MM.1S (cell line): ENCODE measurements at regions not wholly inside any gene's neighbourhood (a gene's known extent, or its start where the extent isn't known, plus 50 kb on each side); places are given as distances from the start of the nearest gene placed in this dataset.

Source experiments
- DNase-seq: peaks from one replicate; pipeline ENCODE4 v3.0.0-alpha.2; 2015
- H2AFZ ChIP-seq: fragments of 300-600 bp; sonication (generic); 2 replicates; pipeline ENCODE4 v1.6.0; 2016; ENCODE audit warnings: antibody characterized with exemption, low read length
- H3F3A ChIP-seq: fragments of 300-600 bp; sonication (generic); 2 replicates; pipeline ENCODE4 v1.6.1; 2016; ENCODE audit warnings: mild to moderate bottlenecking, antibody characterized with exemption, low read length, moderate library complexity, mixed read lengths; ENCODE audit not compliant: insufficient read depth
- H3K27ac ChIP-seq: fragments of 300-600 bp; sonication (generic); 2 replicates; pipeline ENCODE4 v1.5.1; 2016; ENCODE audit warnings: mild to moderate bottlenecking, low read length
- H3K27me3 ChIP-seq: fragments of 300-600 bp; sonication (generic); replicated peaks from 2 replicates; pipeline ENCODE4 v1.6.0; 2016; ENCODE audit warnings: low read length; ENCODE audit not compliant: insufficient read depth
- H3K36me3 ChIP-seq: fragments of 300-600 bp; sonication (generic); replicated peaks from 2 replicates; pipeline ENCODE4 v1.6.1; 2016; ENCODE audit warnings: mild to moderate bottlenecking, low read length, mixed read lengths; ENCODE audit not compliant: insufficient read depth
- H3K4me1 ChIP-seq: fragments of 300-600 bp; sonication (generic); 2 replicates; pipeline ENCODE4 v1.6.1; 2016; ENCODE audit warnings: low read length, mixed read lengths
- H3K4me2 ChIP-seq: fragments of 300-600 bp; sonication (generic); 2 replicates; pipeline ENCODE4 v1.6.0; 2016; ENCODE audit warnings: low read depth, low read length
- H3K4me3 ChIP-seq: fragments of 300-600 bp; sonication (generic); 2 replicates; pipeline ENCODE4 v1.5.1; 2016; ENCODE audit warnings: low read length, mixed read lengths
- H3K79me2 ChIP-seq: fragments of 300-600 bp; sonication (generic); 2 replicates; pipeline ENCODE4 v1.6.1; 2016; ENCODE audit warnings: mixed run types, low read length, mixed read lengths
- H3K9ac ChIP-seq: fragments of 300-600 bp; sonication (generic); 2 replicates; pipeline ENCODE4 v1.6.1; 2016; ENCODE audit warnings: low read length, mixed read lengths
- H3K9me2 ChIP-seq: fragments of 300-600 bp; sonication (generic); replicated peaks from 2 replicates; pipeline ENCODE4 v1.6.1; 2016; ENCODE audit warnings: mild to moderate bottlenecking, low read length, mixed read lengths; ENCODE audit not compliant: insufficient read depth
- H3K9me3 ChIP-seq: fragments of 300-600 bp; sonication (generic); replicated peaks from 2 replicates; pipeline ENCODE4 v1.6.1; 2016; ENCODE audit warnings: mild to moderate bottlenecking, low read length, mixed read lengths; ENCODE audit not compliant: insufficient read depth
- H4K20me1 ChIP-seq: fragments of 300-600 bp; sonication (generic); 2 replicates; pipeline ENCODE4 v1.6.1; 2016; ENCODE audit warnings: mild to moderate bottlenecking, low read length, moderate library complexity, mixed read lengths; ENCODE audit not compliant: insufficient read depth
- CTCF ChIP-seq: fragments of 300-600 bp; sonication (generic); IDR thresholded peaks from 2 replicates; pipeline ENCODE4 v1.5.1; 2016; ENCODE audit warnings: antibody characterized with exemption, low read length, mixed read lengths
- EZH2 ChIP-seq: fragments of 300-600 bp; sonication (generic); optimal IDR thresholded peaks from 2 replicates; pipeline ENCODE3; 2017; ENCODE audit warnings: low read depth, mild to moderate bottlenecking, antibody characterized with exemption, low read length, mixed read lengths
- EZH2phosphoT487 ChIP-seq: fragments of 300-600 bp; sonication (generic); IDR thresholded peaks from 2 replicates; pipeline ENCODE4 v1.6.1; 2018; ENCODE audit warnings: antibody characterized with exemption, low read length

DNA sequence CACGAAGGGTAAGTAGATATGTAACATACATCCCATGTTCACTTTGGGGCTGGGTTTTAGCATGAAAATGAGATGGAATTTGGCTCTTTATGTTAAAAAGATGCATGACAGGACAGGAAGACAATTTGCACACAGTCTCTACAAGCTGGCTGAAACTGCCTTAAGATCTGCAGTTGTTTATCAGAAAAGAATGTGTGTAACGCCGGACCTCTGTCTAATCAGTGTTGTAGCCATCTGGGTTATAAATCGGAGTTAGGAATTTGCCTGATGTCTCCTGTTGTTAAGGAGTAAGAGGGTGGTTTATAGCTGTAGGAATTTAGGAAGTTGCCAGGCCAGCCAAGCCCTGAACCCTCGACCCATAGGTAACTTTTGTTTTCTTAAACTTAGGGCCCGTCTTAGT, 562.9 kb upstream of the FAT1 start:
- no peak overlapping the region for H3K4me2 ChIP-seq
- no peak overlapping the region for H2AFZ ChIP-seq
- H3K9me3 ChIP-seq: no peaks in the 10 kb centered on the region
- H3K9ac ChIP-seq: no peak overlapping the region
- no peaks in the 10 kb centered on the region for H3K4me1 ChIP-seq
- no peak for TF ChIP-seq CTCF
- no peak for TF ChIP-seq EZH2
- TF ChIP-seq EZH2phosphoT487: no peak
- H3K9me2 ChIP-seq: no peaks in the 10 kb centered on the region
- DNase-seq: no peak
- no peaks in the 10 kb centered on the region for H3K36me3 ChIP-seq
- no peaks in the 10 kb centered on the region for H3K27me3 ChIP-seq
- H4K20me1 ChIP-seq: no peaks in the 10 kb centered on the region
- no peaks in the 10 kb centered on the region for H3K79me2 ChIP-seq
- H3K4me3 ChIP-seq: no peak overlapping the region
- no peak overlapping the region for H3K27ac ChIP-seq
- H3F3A ChIP-seq: no peaks in the 10 kb centered on the region

- H3K79me2 ChIP-seq: no peaks in the 10 kb centered on the region
- H3K9ac ChIP-seq: no peak overlapping the region
- H3K9me2 ChIP-seq: no peaks in the 10 kb centered on the region
- no peaks in the 10 kb centered on the region for H3K27me3 ChIP-seq
- H3K27ac ChIP-seq: no peak overlapping the region
- H3K4me2 ChIP-seq: no peak overlapping the region
- no peaks in the 10 kb centered on the region for H3K36me3 ChIP-seq
- no peak overlapping the region for H3K4me3 ChIP-seq
- H2AFZ ChIP-seq: no peak overlapping the region
- no peaks in the 10 kb centered on the region for H4K20me1 ChIP-seq
- TF ChIP-seq CTCF: no peak
- no peak for TF ChIP-seq EZH2
- no peak for TF ChIP-seq EZH2phosphoT487
- H3K9me3 ChIP-seq: no peaks in the 10 kb centered on the region
- no peaks in the 10 kb centered on the region for H3F3A ChIP-seq
- no peak for DNase-seq
- H3K4me1 ChIP-seq: no peaks in the 10 kb centered on the region
Measured at GRCh38 chr4:187289371-187289770, 565.7 kb upstream of the FAT1 start.

GRCh38 chr4:187294861-187295260, 571.2 kb upstream of the FAT1 start:
- TF ChIP-seq CTCF (no peak), EZH2 (no peak), EZH2phosphoT487 (no peak)
- Histone ChIP-seq H2AFZ (no peak overlapping the region), H3K36me3 (no peaks in the 10 kb centered on the region), H3K27ac (no peak overlapping the region), H3K4me3 (no peak overlapping the region), H3K79me2 (no peaks in the 10 kb centered on the region), H3K9ac (no peak overlapping the region), H3K9me2 (no peaks in the 10 kb centered on the region), H3F3A (no peaks in the 10 kb centered on the region), H4K20me1 (no peaks in the 10 kb centered on the region), H3K4me2 (no peak overlapping the region), H3K27me3 (no peaks in the 10 kb centered on the region), H3K4me1 (no peaks in the 10 kb centered on the region), H3K9me3 (no peaks in the 10 kb centered on the region)
- DNase-seq: no peak
